ENCODE measurements at regions not wholly inside any gene's neighbourhood (a gene's known extent, or its start where the extent isn't known, plus 50 kb on each side); places are given as distances from the start of the nearest gene placed in this dataset.

DNA sequence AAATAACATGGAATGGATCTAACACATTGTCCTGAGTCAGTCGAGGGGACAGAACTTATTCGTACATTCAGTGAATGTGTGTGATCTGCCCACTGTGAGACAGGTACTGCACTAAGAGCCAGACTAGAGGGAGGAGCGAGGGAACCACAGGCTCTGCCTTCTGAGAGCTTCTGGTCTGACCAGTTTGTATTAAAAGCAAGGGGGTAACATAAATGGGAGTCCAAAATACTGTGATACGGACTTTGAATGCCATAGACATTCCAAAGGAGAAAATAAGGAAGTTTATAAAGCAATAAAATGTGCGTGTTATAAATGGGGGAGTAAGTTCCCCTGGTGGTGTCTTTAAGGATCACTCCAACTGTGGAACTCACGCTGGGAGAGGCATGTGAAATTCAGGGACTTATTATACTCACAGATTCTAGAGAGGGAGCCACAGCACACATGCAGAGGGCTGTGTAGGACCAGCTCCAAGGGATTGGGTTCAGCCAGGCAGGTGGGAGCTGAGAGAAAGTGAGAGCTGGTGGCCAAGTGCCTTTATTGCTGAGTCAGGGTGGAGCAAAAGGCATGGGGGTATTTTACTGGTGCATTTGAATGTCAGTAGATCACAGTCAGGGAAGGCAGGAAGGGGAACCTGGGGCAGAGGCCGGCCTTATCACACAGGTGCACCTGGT, 186.5 kb upstream of the WWC1 start:
- Histone ChIP-seq H3K27me3 (no peaks in the 10 kb centered on the region), H3K9me3 (ENCODE audit: low read depth) (no peaks in the 10 kb centered on the region), H3K27ac (no peak overlapping the region), H3K79me2 (no peaks in the 10 kb centered on the region), H3K9me2 (replicated peaks; ENCODE audit: insufficient read depth) (no peaks in the 10 kb centered on the region), H3K4me1 (ENCODE audit: insufficient read depth) (no peaks in the 10 kb centered on the region), H2AFZ (no peak overlapping the region), H4K20me1 (ENCODE audit: insufficient read depth, poor library complexity, severe bottlenecking) (no peaks in the 10 kb centered on the region), H3K36me3 (replicated peaks; ENCODE audit: insufficient read depth, low read depth) (no peaks in the 10 kb centered on the region), H3K4me2 (no peak overlapping the region), H3K4me3 (no peak overlapping the region)
- WGBS (ENCODE audit: low lambda C conversion rate, missing lambda C conversion rate) = 68% methylated on average over 7 of the region's 7 CpGs
- DNase-seq (ENCODE audit: low spot score) = no peak
- TF ChIP-seq CTCF (IDR thresholded peaks at IDR 0.05; ENCODE audit: poor library complexity) = no peak
- no peak for TF ChIP-seq EZH2phosphoT487 (IDR thresholded peaks at IDR 0.05; ENCODE audit: low read depth, severe bottlenecking, unreplicated experiment)
- no peak for TF ChIP-seq EZH2 (IDR thresholded peaks at IDR 0.05; ENCODE audit: borderline replicate concordance)

GRCh38 chr5:168106008-168106761, 185.3 kb upstream of the WWC1 start:
- H3K9me2 ChIP-seq (replicated peaks; ENCODE audit: insufficient read depth) = no peaks in the 10 kb centered on the region
- H4K20me1 ChIP-seq (ENCODE audit: insufficient read depth, poor library complexity, severe bottlenecking) = no peaks in the 10 kb centered on the region
- no peak for DNase-seq (ENCODE audit: low spot score)
- no peak overlapping the region for H3K4me3 ChIP-seq
- no peak for TF ChIP-seq EZH2 (IDR thresholded peaks at IDR 0.05; ENCODE audit: borderline replicate concordance)
- TF ChIP-seq EZH2phosphoT487 (IDR thresholded peaks at IDR 0.05; ENCODE audit: low read depth, severe bottlenecking, unreplicated experiment) = no peak
- TF ChIP-seq CTCF (IDR thresholded peaks at IDR 0.05; ENCODE audit: poor library complexity) = no peak
- no peaks in the 10 kb centered on the region for H3K9me3 ChIP-seq (ENCODE audit: low read depth)
- no peak overlapping the region for H3K4me2 ChIP-seq
- no peaks in the 10 kb centered on the region for H3K79me2 ChIP-seq
- H3K4me1 ChIP-seq (ENCODE audit: insufficient read depth) = no peaks in the 10 kb centered on the region
- WGBS (ENCODE audit: low lambda C conversion rate, missing lambda C conversion rate) = 57% methylated on average over 8 of the region's 8 CpGs
- H3K36me3 ChIP-seq (replicated peaks; ENCODE audit: insufficient read depth, low read depth) = no peaks in the 10 kb centered on the region
- H2AFZ ChIP-seq = no peak overlapping the region
- H3K27me3 ChIP-seq = no peaks in the 10 kb centered on the region
- no peak overlapping the region for H3K27ac ChIP-seq

- TF ChIP-seq EZH2 (IDR thresholded peaks at IDR 0.05; ENCODE audit: borderline replicate concordance) (no peak), CTCF (IDR thresholded peaks at IDR 0.05; ENCODE audit: poor library complexity) (no peak), EZH2phosphoT487 (IDR thresholded peaks at IDR 0.05; ENCODE audit: low read depth, severe bottlenecking, unreplicated experiment) (no peak)
- no peak overlapping the region for H3K4me2 ChIP-seq
- WGBS (ENCODE audit: low lambda C conversion rate, missing lambda C conversion rate) = 78% methylated on average over 5 of the region's 5 CpGs
Observed at GRCh38 chr5:168109441-168109840, 182.0 kb upstream of the WWC1 start.

More at GRCh38 chr5:168109441-168109840, 182.0 kb upstream of the WWC1 start:
- Histone ChIP-seq H4K20me1 (ENCODE audit: insufficient read depth, poor library complexity, severe bottlenecking) (no peaks in the 10 kb centered on the region), H3K27me3 (no peaks in the 10 kb centered on the region), H3K9me3 (ENCODE audit: low read depth) (no peaks in the 10 kb centered on the region), H3K4me1 (ENCODE audit: insufficient read depth) (no peaks in the 10 kb centered on the region), H3K36me3 (replicated peaks; ENCODE audit: insufficient read depth, low read depth) (no peaks in the 10 kb centered on the region), H3K4me3 (no peak overlapping the region), H3K27ac (no peak overlapping the region), H3K9me2 (replicated peaks; ENCODE audit: insufficient read depth) (no peaks in the 10 kb centered on the region), H2AFZ (no peak overlapping the region), H3K79me2 (no peaks in the 10 kb centered on the region)
- no peak for DNase-seq (ENCODE audit: low spot score)

All from hepatocyte (in vitro differentiated cells).